MM.1S (cell line): ENCODE measurements at regions not wholly inside any gene's neighbourhood (a gene's known extent, or its start where the extent isn't known, plus 50 kb on each side); places are given as distances from the start of the nearest gene placed in this dataset.

Experiments used
- DNase-seq: peaks from one replicate; pipeline ENCODE4 v3.0.0-alpha.2; 2015
- H2AFZ ChIP-seq: fragments of 300-600 bp; sonication (generic); 2 replicates; pipeline ENCODE4 v1.6.0; 2016; ENCODE audit warnings: antibody characterized with exemption, low read length
- H3F3A ChIP-seq: fragments of 300-600 bp; sonication (generic); 2 replicates; pipeline ENCODE4 v1.6.1; 2016; ENCODE audit warnings: mild to moderate bottlenecking, antibody characterized with exemption, low read length, moderate library complexity, mixed read lengths; ENCODE audit not compliant: insufficient read depth
- H3K27ac ChIP-seq: fragments of 300-600 bp; sonication (generic); 2 replicates; pipeline ENCODE4 v1.5.1; 2016; ENCODE audit warnings: mild to moderate bottlenecking, low read length
- H3K27me3 ChIP-seq: fragments of 300-600 bp; sonication (generic); replicated peaks from 2 replicates; pipeline ENCODE4 v1.6.0; 2016; ENCODE audit warnings: low read length; ENCODE audit not compliant: insufficient read depth
- H3K36me3 ChIP-seq: fragments of 300-600 bp; sonication (generic); replicated peaks from 2 replicates; pipeline ENCODE4 v1.6.1; 2016; ENCODE audit warnings: mild to moderate bottlenecking, low read length, mixed read lengths; ENCODE audit not compliant: insufficient read depth
- H3K4me1 ChIP-seq: fragments of 300-600 bp; sonication (generic); 2 replicates; pipeline ENCODE4 v1.6.1; 2016; ENCODE audit warnings: low read length, mixed read lengths
- H3K4me2 ChIP-seq: fragments of 300-600 bp; sonication (generic); 2 replicates; pipeline ENCODE4 v1.6.0; 2016; ENCODE audit warnings: low read depth, low read length
- H3K4me3 ChIP-seq: fragments of 300-600 bp; sonication (generic); 2 replicates; pipeline ENCODE4 v1.5.1; 2016; ENCODE audit warnings: low read length, mixed read lengths
- H3K79me2 ChIP-seq: fragments of 300-600 bp; sonication (generic); 2 replicates; pipeline ENCODE4 v1.6.1; 2016; ENCODE audit warnings: mixed run types, low read length, mixed read lengths
- H3K9ac ChIP-seq: fragments of 300-600 bp; sonication (generic); 2 replicates; pipeline ENCODE4 v1.6.1; 2016; ENCODE audit warnings: low read length, mixed read lengths
- H3K9me2 ChIP-seq: fragments of 300-600 bp; sonication (generic); replicated peaks from 2 replicates; pipeline ENCODE4 v1.6.1; 2016; ENCODE audit warnings: mild to moderate bottlenecking, low read length, mixed read lengths; ENCODE audit not compliant: insufficient read depth
- H3K9me3 ChIP-seq: fragments of 300-600 bp; sonication (generic); replicated peaks from 2 replicates; pipeline ENCODE4 v1.6.1; 2016; ENCODE audit warnings: mild to moderate bottlenecking, low read length, mixed read lengths; ENCODE audit not compliant: insufficient read depth
- H4K20me1 ChIP-seq: fragments of 300-600 bp; sonication (generic); 2 replicates; pipeline ENCODE4 v1.6.1; 2016; ENCODE audit warnings: mild to moderate bottlenecking, low read length, moderate library complexity, mixed read lengths; ENCODE audit not compliant: insufficient read depth
- EZH2 ChIP-seq: fragments of 300-600 bp; sonication (generic); optimal IDR thresholded peaks from 2 replicates; pipeline ENCODE3; 2017; ENCODE audit warnings: low read depth, mild to moderate bottlenecking, antibody characterized with exemption, low read length, mixed read lengths
- EZH2phosphoT487 ChIP-seq: fragments of 300-600 bp; sonication (generic); IDR thresholded peaks from 2 replicates; pipeline ENCODE4 v1.6.1; 2018; ENCODE audit warnings: antibody characterized with exemption, low read length
- TF ChIP-seq, protein P1 (sequence below): fragments of 300-600 bp; sonication (generic); IDR thresholded peaks from 2 replicates; pipeline ENCODE4 v1.5.1; 2016; ENCODE audit warnings: antibody characterized with exemption, low read length, mixed read lengths

DNA sequence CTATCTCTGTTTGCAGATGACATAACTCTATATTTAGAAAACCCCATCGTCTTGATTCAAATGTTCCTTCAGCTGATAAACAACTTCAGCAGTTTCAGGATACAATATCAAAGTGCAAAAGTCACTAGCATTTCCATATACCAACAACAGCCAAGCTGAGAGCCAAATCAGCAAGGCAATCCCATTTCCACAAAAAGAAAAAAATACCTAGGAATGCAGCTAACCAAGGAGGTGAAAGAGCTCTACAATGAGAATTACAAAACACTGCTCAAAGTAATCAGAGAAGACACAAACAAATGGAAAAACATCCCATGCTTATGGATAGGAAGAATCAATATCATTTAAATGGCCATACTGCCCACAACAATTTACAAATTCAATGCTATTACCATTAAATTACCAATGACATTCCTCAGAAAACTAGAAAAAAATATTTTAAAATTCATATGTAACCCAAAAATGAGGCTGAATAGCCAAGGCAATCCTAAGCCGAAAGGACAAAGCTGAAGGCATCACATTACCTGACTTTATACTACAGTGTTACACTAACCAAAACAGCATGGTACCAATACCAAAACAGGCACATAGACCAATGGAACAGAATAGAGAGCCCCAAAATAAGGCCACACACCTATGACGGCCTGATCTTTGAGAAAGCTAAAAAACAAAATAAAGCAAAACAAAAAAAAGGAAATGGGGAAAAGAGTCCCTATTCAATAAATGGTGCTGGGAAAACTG is 901.7 kb downstream of the LRFN5 start:
- Histone ChIP-seq H3K9ac (no peak overlapping the region), H3K36me3 (no peaks in the 10 kb centered on the region), H3K27ac (no peak overlapping the region), H3K27me3 (no peaks in the 10 kb centered on the region), H3K9me2 (no peaks in the 10 kb centered on the region), H3K4me1 (no peaks in the 10 kb centered on the region), H4K20me1 (no peaks in the 10 kb centered on the region), H3K4me3 (no peak overlapping the region), H3K79me2 (no peaks in the 10 kb centered on the region), H3K9me3 (no peaks in the 10 kb centered on the region), H3F3A (no peaks in the 10 kb centered on the region), H3K4me2 (no peak overlapping the region), H2AFZ (no peak overlapping the region)
- TF ChIP-seq EZH2 (no peak), EZH2phosphoT487 (no peak)
- TF ChIP-seq, protein P1, sequence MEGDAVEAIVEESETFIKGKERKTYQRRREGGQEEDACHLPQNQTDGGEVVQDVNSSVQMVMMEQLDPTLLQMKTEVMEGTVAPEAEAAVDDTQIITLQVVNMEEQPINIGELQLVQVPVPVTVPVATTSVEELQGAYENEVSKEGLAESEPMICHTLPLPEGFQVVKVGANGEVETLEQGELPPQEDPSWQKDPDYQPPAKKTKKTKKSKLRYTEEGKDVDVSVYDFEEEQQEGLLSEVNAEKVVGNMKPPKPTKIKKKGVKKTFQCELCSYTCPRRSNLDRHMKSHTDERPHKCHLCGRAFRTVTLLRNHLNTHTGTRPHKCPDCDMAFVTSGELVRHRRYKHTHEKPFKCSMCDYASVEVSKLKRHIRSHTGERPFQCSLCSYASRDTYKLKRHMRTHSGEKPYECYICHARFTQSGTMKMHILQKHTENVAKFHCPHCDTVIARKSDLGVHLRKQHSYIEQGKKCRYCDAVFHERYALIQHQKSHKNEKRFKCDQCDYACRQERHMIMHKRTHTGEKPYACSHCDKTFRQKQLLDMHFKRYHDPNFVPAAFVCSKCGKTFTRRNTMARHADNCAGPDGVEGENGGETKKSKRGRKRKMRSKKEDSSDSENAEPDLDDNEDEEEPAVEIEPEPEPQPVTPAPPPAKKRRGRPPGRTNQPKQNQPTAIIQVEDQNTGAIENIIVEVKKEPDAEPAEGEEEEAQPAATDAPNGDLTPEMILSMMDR: no peak
- no peak for DNase-seq

DNA sequence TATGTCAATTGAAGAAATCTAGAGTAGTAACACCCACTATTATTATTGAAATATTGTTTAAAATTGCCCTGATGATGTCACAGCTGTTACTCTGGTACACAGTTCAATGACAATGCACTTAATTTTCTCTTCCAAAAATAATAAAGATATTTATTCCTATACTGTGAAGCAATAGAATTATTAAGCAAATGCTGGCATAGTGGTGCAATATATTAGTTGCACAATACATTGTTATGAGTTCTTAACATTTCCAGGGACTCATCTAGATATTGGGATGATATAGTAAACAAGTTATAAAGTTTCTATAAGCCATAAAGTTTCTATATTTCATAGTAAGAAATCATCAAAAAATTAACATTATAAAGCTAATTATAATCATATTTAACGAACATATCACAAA is 897.8 kb downstream of the LRFN5 start:
- H3F3A ChIP-seq: no peaks in the 10 kb centered on the region
- no peak overlapping the region for H3K4me3 ChIP-seq
- no peaks in the 10 kb centered on the region for H3K9me3 ChIP-seq
- H4K20me1 ChIP-seq: no peaks in the 10 kb centered on the region
- H3K4me2 ChIP-seq: no peak overlapping the region
- no peaks in the 10 kb centered on the region for H3K36me3 ChIP-seq
- no peak overlapping the region for H2AFZ ChIP-seq
- no peaks in the 10 kb centered on the region for H3K9me2 ChIP-seq
- no peaks in the 10 kb centered on the region for H3K79me2 ChIP-seq
- no peak overlapping the region for H3K27ac ChIP-seq
- H3K4me1 ChIP-seq: no peaks in the 10 kb centered on the region
- no peaks in the 10 kb centered on the region for H3K27me3 ChIP-seq
- H3K9ac ChIP-seq: no peak overlapping the region
- TF ChIP-seq EZH2phosphoT487 (no peak), EZH2 (no peak)
- TF ChIP-seq, protein P1: no peak
- no peak for DNase-seq

- no peaks in the 10 kb centered on the region for H3K36me3 ChIP-seq
- no peak for DNase-seq
- H3K79me2 ChIP-seq: no peaks in the 10 kb centered on the region
- no peaks in the 10 kb centered on the region for H3K4me1 ChIP-seq
- H3K4me3 ChIP-seq: no peak overlapping the region
- TF ChIP-seq, protein P1: no peak
- no peak for TF ChIP-seq EZH2
- TF ChIP-seq EZH2phosphoT487: no peak
- no peak overlapping the region for H3K4me2 ChIP-seq
- H3K9me3 ChIP-seq: no peaks in the 10 kb centered on the region
- H3K9ac ChIP-seq: no peak overlapping the region
- H4K20me1 ChIP-seq: no peaks in the 10 kb centered on the region
- H3F3A ChIP-seq: no peaks in the 10 kb centered on the region
- no peaks in the 10 kb centered on the region for H3K9me2 ChIP-seq
- H3K27me3 ChIP-seq: no peaks in the 10 kb centered on the region
- no peak overlapping the region for H3K27ac ChIP-seq
- no peak overlapping the region for H2AFZ ChIP-seq
Measured at GRCh38 chr14:42499137-42499536, 892.5 kb downstream of the LRFN5 start.
